RWPE2 (cell line): ENCODE measurements at regions not wholly inside any gene's neighbourhood (a gene's known extent, or its start where the extent isn't known, plus 50 kb on each side); places are given as distances from the start of the nearest gene placed in this dataset.

ENCODE experiments used
- ATAC-seq: fragments of 200-7000 bp; cut with Tn5 transposase; 3 replicates; pipeline ENCODE4 v1.9.1; 2021; ENCODE audit warnings: low read depth
- DNase-seq: peaks from one replicate; pipeline ENCODE4 v3.0.0-alpha.2; 2020; ENCODE audit warnings: low spot score
- H3K27ac ChIP-seq: fragments of 450-650 bp; 2 replicates; pipeline ENCODE4 v1.5.1; 2017; ENCODE audit warnings: mild to moderate bottlenecking; ENCODE audit not compliant: poor library complexity, severe bottlenecking
- H3K27me3 ChIP-seq: fragments of 250-450 bp; sonication (Bioruptor Pico); 2 replicates; pipeline ENCODE4 v1.5.1; 2021; ENCODE audit warnings: mild to moderate bottlenecking, moderate library complexity; ENCODE audit not compliant: insufficient read depth, poor library complexity, severe bottlenecking
- H3K36me3 ChIP-seq: fragments of 250-450 bp; sonication (Bioruptor Pico); 2 replicates; pipeline ENCODE4 v1.5.1; 2020; ENCODE audit warnings: low read depth, mild to moderate bottlenecking, moderate library complexity
- H3K4me1 ChIP-seq: fragments of 250-450 bp; sonication (Bioruptor Pico); 2 replicates; pipeline ENCODE4 v1.5.1; 2021; ENCODE audit warnings: mild to moderate bottlenecking, moderate library complexity; ENCODE audit not compliant: insufficient read depth, poor library complexity, severe bottlenecking
- H3K4me3 ChIP-seq: fragments of 250-450 bp; sonication (Bioruptor Pico); 2 replicates; pipeline ENCODE4 v1.5.1; 2021; ENCODE audit warnings: mild to moderate bottlenecking, moderate library complexity; ENCODE audit not compliant: severe bottlenecking
- H3K9me3 ChIP-seq: fragments of 250-450 bp; sonication (Bioruptor Pico); 2 replicates; pipeline ENCODE4 v1.5.1; 2021; ENCODE audit warnings: mild to moderate bottlenecking, moderate library complexity; ENCODE audit not compliant: severe bottlenecking
- CTCF ChIP-seq: fragments of 450-650 bp; IDR thresholded peaks from one replicate; pipeline ENCODE4 v1.5.1; 2017; ENCODE audit warnings: mild to moderate bottlenecking, moderate library complexity; ENCODE audit not compliant: poor library complexity, severe bottlenecking

GRCh38 chr10:113269333-113269732, 283.5 kb upstream of the HABP2 start:
- Histone ChIP-seq H3K27ac (no peak overlapping the region), H3K36me3 (no peaks in the 10 kb centered on the region), H3K4me1 (no peaks in the 10 kb centered on the region), H3K4me3 (no peak overlapping the region), H3K9me3 (no peaks in the 10 kb centered on the region), H3K27me3 (no peaks in the 10 kb centered on the region)
- DNase-seq (no peak), ATAC-seq (no peak)
- TF ChIP-seq CTCF: no peak

- ATAC-seq (no peak), DNase-seq (no peak)
- Histone ChIP-seq H3K36me3 (no peaks in the 10 kb centered on the region), H3K27ac (no peak overlapping the region), H3K27me3 (no peaks in the 10 kb centered on the region), H3K4me1 (no peaks in the 10 kb centered on the region), H3K4me3 (no peak overlapping the region), H3K9me3 (peaks cover 2% of the 10 kb centered on the region)
- TF ChIP-seq CTCF: no peak
Observed at GRCh38 chr10:113272511-113272910, 280.3 kb upstream of the HABP2 start.

GRCh38 chr10:113273181-113274163, 279.4 kb upstream of the HABP2 start:
- Histone ChIP-seq H3K36me3 (no peaks in the 10 kb centered on the region), H3K4me3 (no peak overlapping the region), H3K27ac (no peak overlapping the region), H3K27me3 (no peaks in the 10 kb centered on the region), H3K9me3 (peaks cover 2% of the 10 kb centered on the region), H3K4me1 (no peaks in the 10 kb centered on the region)
- DNase-seq: no peak
- no peak for ATAC-seq
- no peak for TF ChIP-seq CTCF

- DNase-seq: no peak
- peaks cover 2% of the 10 kb centered on the region for H3K9me3 ChIP-seq
- no peaks in the 10 kb centered on the region for H3K27me3 ChIP-seq
- ATAC-seq: no peak
- no peaks in the 10 kb centered on the region for H3K4me1 ChIP-seq
- no peak overlapping the region for H3K4me3 ChIP-seq
- no peak for TF ChIP-seq CTCF
- H3K27ac ChIP-seq: no peak overlapping the region
- H3K36me3 ChIP-seq: no peaks in the 10 kb centered on the region
Observed at GRCh38 chr10:113274176-113274829, 278.6 kb upstream of the HABP2 start.
